Panc1 (cell line): ENCODE measurements at regions not wholly inside any gene's neighbourhood (a gene's known extent, or its start where the extent isn't known, plus 50 kb on each side); places are given as distances from the start of the nearest gene placed in this dataset.

ENCODE experiments used
- ATAC-seq: fragments of 200-7000 bp; cut with Tn5 transposase; 2 replicates; pipeline ENCODE4 v1.9.1; 2020; ENCODE audit warnings: mild to moderate bottlenecking, moderate library complexity
- BruUV-seq: library from RNA; stranded (reverse); fragments of 400-500 nt; replicated peaks from 2 replicates; lab custom pipeline; 2021; lab: Mats Ljungman, UMichigan
- CTCF ChIA-PET: fragments of 300-600 bp; sonication (Branson Sonifier 250); formaldehyde crosslinking; loops from one replicate; lab custom pipeline; 2022; ENCODE audit warnings: antibody characterized with exemption; lab: Charles Lee
- POLR2A ChIA-PET: fragments of 300-600 bp; sonication (Branson Sonifier 250); formaldehyde crosslinking; loops from one replicate; lab custom pipeline; 2022; ENCODE audit warnings: antibody characterized with exemption; lab: Charles Lee
- DNase-seq: peaks from one replicate; pipeline ENCODE4 v3.0.0-alpha.2; 2010; ENCODE audit warnings: low read depth, low spot score
- H3K27ac ChIP-seq: 2 replicates; pipeline ENCODE4 v1.5.1; 2011; ENCODE audit warnings: mild to moderate bottlenecking, low read length, inconsistent platforms
- H3K27me3 ChIP-seq: fragments of 200-500 bp; sonication (Bioruptor generic); 2 replicates; pipeline ENCODE4 v1.6.0; 2014; ENCODE audit warnings: low read length, inconsistent platforms; ENCODE audit not compliant: control insufficient read depth, insufficient read depth
- H3K36me3 ChIP-seq: fragments of 200-500 bp; sonication (Bioruptor generic); 2 replicates; pipeline ENCODE4 v1.5.1; 2014; ENCODE audit warnings: inconsistent platforms, mild to moderate bottlenecking, low read length, moderate library complexity; ENCODE audit not compliant: control insufficient read depth, insufficient read depth
- H3K4me1 ChIP-seq: 2 replicates; pipeline ENCODE4 v1.5.1; 2011; ENCODE audit warnings: inconsistent platforms, mild to moderate bottlenecking, low read length, moderate library complexity; ENCODE audit not compliant: control insufficient read depth, insufficient read depth
- H3K4me3 ChIP-seq, 2 experiments: 2 replicates each; pipeline ENCODE4 v1.5.1; 2011 to 2012; ENCODE audit warnings: low read depth in 2 of 2, low read length in 2 of 2, mild to moderate bottlenecking in 2 of 2, inconsistent platforms in 1 of 2, moderate library complexity in 1 of 2
- H3K9me3 ChIP-seq: fragments of 200-500 bp; sonication (Bioruptor generic); 2 replicates; pipeline ENCODE4 v1.5.1; 2014; ENCODE audit warnings: low read depth, mild to moderate bottlenecking, inconsistent platforms, low read length, moderate library complexity; ENCODE audit not compliant: control insufficient read depth, insufficient read depth
- POLR2AphosphoS5 ChIP-seq: IDR thresholded peaks from 2 replicates; pipeline ENCODE4 v1.6.1; 2012; ENCODE audit warnings: mild to moderate bottlenecking, low read depth, low read length, moderate library complexity
- SIN3A ChIP-seq: IDR thresholded peaks from 2 replicates; pipeline ENCODE4 v1.6.1; 2012; ENCODE audit warnings: low read depth, mild to moderate bottlenecking, low read length, moderate library complexity, borderline replicate concordance; ENCODE audit not compliant: insufficient read depth
- TCF7L2 ChIP-seq: IDR thresholded peaks from 2 replicates; pipeline ENCODE4 v1.6.1; 2011; ENCODE audit warnings: mild to moderate bottlenecking, low read depth, low read length, inconsistent platforms
- in situ Hi-C: cut with HindIII; loops from 2 replicates; pipeline ENCODE4 v1.10.0; 2016; ENCODE audit warnings: low sequenced_read_pairs, low pct_unique_long_range_greater_than_20kb
- intact Hi-C: fragments of 100-400 bp; cut with micrococcal nuclease; formaldehyde crosslinking; loops from one replicate; pipeline ENCODE4 v1.10.0; 2022; ENCODE audit not compliant: unreplicated experiment
- TF ChIP-seq, protein P1 (sequence below): fragments of 450-650 bp; IDR thresholded peaks from 2 replicates; pipeline ENCODE4 v1.5.1; 2017; ENCODE audit warnings: mild to moderate bottlenecking
- TF ChIP-seq, protein P2 (sequence below), 2 experiments: IDR thresholded peaks; 2 replicates each; pipeline ENCODE4 v1.6.1; 2011 to 2012; ENCODE audit warnings: low read depth in 2 of 2, control low read depth in 1 of 2, low read length in 1 of 2, mild to moderate bottlenecking in 1 of 2, moderate library complexity in 1 of 2; ENCODE audit not compliant: insufficient read depth in 1 of 2

DNA sequence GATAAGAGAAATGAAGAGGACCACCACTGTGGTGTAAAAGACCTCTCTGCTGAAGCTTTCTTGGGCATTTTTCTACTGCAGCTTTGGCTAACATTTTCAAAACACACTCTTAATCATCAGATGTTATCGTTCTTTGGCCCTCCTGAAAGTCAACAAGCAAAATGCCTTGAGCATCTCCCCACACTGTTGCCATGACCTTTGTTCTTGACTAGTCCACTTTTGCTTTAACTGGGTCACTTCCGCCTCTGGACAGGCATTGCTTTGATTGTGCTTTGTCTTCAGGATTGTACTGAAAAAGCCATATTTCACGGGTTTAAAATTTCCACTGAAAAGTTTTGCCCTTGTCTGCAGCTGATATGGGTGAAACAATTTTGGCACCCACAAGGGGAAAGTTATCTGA lies 107.8 kb upstream of the CXCL12 start:
- intact Hi-C loops (no loop called here), in situ Hi-C loops (no loop called here)
- H3K4me3 ChIP-seq = no peak overlapping the region
- ChIA-PET CTCF (no interaction called here), POLR2A (no interaction called here)
- TF ChIP-seq SIN3A = no peak
- TF ChIP-seq, protein P1, sequence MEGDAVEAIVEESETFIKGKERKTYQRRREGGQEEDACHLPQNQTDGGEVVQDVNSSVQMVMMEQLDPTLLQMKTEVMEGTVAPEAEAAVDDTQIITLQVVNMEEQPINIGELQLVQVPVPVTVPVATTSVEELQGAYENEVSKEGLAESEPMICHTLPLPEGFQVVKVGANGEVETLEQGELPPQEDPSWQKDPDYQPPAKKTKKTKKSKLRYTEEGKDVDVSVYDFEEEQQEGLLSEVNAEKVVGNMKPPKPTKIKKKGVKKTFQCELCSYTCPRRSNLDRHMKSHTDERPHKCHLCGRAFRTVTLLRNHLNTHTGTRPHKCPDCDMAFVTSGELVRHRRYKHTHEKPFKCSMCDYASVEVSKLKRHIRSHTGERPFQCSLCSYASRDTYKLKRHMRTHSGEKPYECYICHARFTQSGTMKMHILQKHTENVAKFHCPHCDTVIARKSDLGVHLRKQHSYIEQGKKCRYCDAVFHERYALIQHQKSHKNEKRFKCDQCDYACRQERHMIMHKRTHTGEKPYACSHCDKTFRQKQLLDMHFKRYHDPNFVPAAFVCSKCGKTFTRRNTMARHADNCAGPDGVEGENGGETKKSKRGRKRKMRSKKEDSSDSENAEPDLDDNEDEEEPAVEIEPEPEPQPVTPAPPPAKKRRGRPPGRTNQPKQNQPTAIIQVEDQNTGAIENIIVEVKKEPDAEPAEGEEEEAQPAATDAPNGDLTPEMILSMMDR = no peak
- TF ChIP-seq POLR2AphosphoS5 = no peak
- no peak for TF ChIP-seq TCF7L2
- TF ChIP-seq, protein P2, sequence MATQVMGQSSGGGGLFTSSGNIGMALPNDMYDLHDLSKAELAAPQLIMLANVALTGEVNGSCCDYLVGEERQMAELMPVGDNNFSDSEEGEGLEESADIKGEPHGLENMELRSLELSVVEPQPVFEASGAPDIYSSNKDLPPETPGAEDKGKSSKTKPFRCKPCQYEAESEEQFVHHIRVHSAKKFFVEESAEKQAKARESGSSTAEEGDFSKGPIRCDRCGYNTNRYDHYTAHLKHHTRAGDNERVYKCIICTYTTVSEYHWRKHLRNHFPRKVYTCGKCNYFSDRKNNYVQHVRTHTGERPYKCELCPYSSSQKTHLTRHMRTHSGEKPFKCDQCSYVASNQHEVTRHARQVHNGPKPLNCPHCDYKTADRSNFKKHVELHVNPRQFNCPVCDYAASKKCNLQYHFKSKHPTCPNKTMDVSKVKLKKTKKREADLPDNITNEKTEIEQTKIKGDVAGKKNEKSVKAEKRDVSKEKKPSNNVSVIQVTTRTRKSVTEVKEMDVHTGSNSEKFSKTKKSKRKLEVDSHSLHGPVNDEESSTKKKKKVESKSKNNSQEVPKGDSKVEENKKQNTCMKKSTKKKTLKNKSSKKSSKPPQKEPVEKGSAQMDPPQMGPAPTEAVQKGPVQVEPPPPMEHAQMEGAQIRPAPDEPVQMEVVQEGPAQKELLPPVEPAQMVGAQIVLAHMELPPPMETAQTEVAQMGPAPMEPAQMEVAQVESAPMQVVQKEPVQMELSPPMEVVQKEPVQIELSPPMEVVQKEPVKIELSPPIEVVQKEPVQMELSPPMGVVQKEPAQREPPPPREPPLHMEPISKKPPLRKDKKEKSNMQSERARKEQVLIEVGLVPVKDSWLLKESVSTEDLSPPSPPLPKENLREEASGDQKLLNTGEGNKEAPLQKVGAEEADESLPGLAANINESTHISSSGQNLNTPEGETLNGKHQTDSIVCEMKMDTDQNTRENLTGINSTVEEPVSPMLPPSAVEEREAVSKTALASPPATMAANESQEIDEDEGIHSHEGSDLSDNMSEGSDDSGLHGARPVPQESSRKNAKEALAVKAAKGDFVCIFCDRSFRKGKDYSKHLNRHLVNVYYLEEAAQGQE (IDR thresholded peaks at IDR 0.05; ENCODE audit: insufficient read depth in 1 of 2, low read depth in 2 of 2, low read length in 1 of 2) = no peak
- no TSS peak for BruUV-seq
- ATAC-seq (no peak), DNase-seq (no peak)
- H3K27me3 ChIP-seq = no peaks in the 10 kb centered on the region
- H3K27ac ChIP-seq = no peak overlapping the region
- H3K9me3 ChIP-seq = no peaks in the 10 kb centered on the region
- no peaks in the 10 kb centered on the region for H3K36me3 ChIP-seq
- H3K4me1 ChIP-seq = no peaks in the 10 kb centered on the region

DNA sequence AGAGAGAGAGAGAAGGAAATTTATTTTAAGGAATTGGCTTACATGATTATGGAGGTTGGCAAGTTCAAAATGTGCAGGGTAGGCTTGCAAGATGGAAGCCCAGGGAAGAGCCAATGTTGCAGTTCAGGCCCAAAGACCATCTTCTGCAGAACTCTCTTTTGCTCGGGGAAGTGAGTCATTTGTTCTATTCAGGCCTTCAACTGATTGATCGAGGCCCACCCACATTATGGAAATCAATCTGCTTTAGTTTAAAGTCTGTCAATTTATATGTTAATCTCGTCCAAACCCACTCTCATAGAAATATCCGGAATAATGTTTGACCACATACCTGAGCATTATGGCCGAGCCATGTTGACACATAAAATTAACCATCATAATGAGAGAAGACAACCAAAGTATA lies 113.3 kb upstream of the CXCL12 start:
- in situ Hi-C loops (no loop called here), intact Hi-C loops (no loop called here)
- DNase-seq (no peak), ATAC-seq (no peak)
- no TSS peak for BruUV-seq
- no peaks in the 10 kb centered on the region for H3K27me3 ChIP-seq
- no peak overlapping the region for H3K27ac ChIP-seq
- no peaks in the 10 kb centered on the region for H3K9me3 ChIP-seq
- CTCF ChIA-PET = no interaction called here
- no peaks in the 10 kb centered on the region for H3K36me3 ChIP-seq
- no peak overlapping the region for H3K4me3 ChIP-seq
- POLR2A ChIA-PET = no interaction called here
- TF ChIP-seq POLR2AphosphoS5 = no peak
- no peak for TF ChIP-seq SIN3A
- TF ChIP-seq TCF7L2 = no peak
- TF ChIP-seq, protein P2 (IDR thresholded peaks at IDR 0.05; ENCODE audit: insufficient read depth in 1 of 2, low read depth in 2 of 2, low read length in 1 of 2) = no peak
- TF ChIP-seq, protein P1 = no peak
- H3K4me1 ChIP-seq = no peaks in the 10 kb centered on the region
